ENCODE measurements at regions not wholly inside any gene's neighbourhood (a gene's known extent, or its start where the extent isn't known, plus 50 kb on each side); places are given as distances from the start of the nearest gene placed in this dataset.

DNA sequence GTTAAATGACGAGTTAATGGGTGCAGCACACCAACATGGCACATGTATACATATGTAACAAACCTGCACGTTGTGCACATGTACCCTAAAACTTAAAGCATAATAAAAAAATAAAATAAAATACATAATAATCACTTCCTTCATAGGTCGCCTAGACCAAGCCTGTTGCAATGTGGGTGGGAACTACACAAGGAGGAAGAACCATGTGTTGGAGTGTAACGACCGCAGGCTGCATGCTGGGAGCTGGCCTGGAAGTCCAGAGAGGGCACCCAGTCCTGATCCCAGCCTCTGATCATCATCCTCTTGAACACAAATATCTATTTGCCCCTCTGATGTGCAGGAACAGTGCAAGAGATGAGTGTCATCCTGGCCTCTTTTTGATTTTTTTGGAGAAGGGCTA lies 224.7 kb upstream of the ASIC2 start:
- dilution Hi-C loops (cut with MboI; ENCODE audit: extremely low pct_ligation_motif_present, low sequenced_read_pairs) (no loop called here), intact Hi-C loops (cut with micrococcal nuclease) (no loop called here)
- CTCF ChIA-PET, result no interaction called here
- POLR2A ChIA-PET, result no interaction called here
- Histone ChIP-seq H3K4me1 (ENCODE audit: control insufficient read depth, extremely low read depth, insufficient read depth, low read length) (no peaks in the 10 kb centered on the region), H3K36me3 (ENCODE audit: control insufficient read depth in 2 of 2, extremely low read depth in 1 of 2, insufficient read depth in 2 of 2, low read length in 2 of 2) (no peaks in the 10 kb centered on the region), H3K9me1 (replicated peaks; ENCODE audit: control insufficient read depth, extremely low read depth, insufficient read depth, low read length) (no peaks in the 10 kb centered on the region), H3K27ac (ENCODE audit: insufficient read depth, low read depth, low read length) (no peak overlapping the region), H3K4me2 (ENCODE audit: insufficient read depth, low read length) (no peak overlapping the region), H3K9ac (replicated peaks; ENCODE audit: extremely low read depth, insufficient read depth, low read length) (no peak overlapping the region), H3K79me2 (ENCODE audit: control insufficient read depth, insufficient read depth, low read length) (no peaks in the 10 kb centered on the region), H3K4me3 (replicated peaks in 1 of 3; ENCODE audit: insufficient read depth in 1 of 3, low read depth in 1 of 3, low read length in 3 of 3) (no peak overlapping the region), H3K9me3 (replicated peaks; ENCODE audit: control insufficient read depth, insufficient read depth, low read length) (no peaks in the 10 kb centered on the region), H2AFZ (ENCODE audit: low read depth, low read length) (no peak overlapping the region), H4K20me1 (replicated peaks; ENCODE audit: control insufficient read depth, extremely low read depth, insufficient read depth, low read length) (no peaks in the 10 kb centered on the region), H3K27me3 (ENCODE audit: control insufficient read depth in 2 of 2, insufficient read depth in 2 of 2, low read length in 2 of 2) (no peaks in the 10 kb centered on the region)
- DNase-seq (ENCODE audit: low read depth, low spot score) (no peak), FAIRE-seq (no peak)
- TF ChIP-seq EZH2 (IDR thresholded peaks at IDR 0.05; ENCODE audit: borderline replicate concordance, low read depth, low read length, severe bottlenecking) (no peak), POLR2A (IDR thresholded peaks at IDR 0.05; ENCODE audit: low read depth, low read length) (no peak), JUN (IDR thresholded peaks at IDR 0.05; ENCODE audit: borderline replicate concordance, insufficient read depth, insufficient read length, low read depth) (no peak), FOS (IDR thresholded peaks at IDR 0.05; ENCODE audit: borderline replicate concordance, insufficient read depth, low read length) (no peak)
- TF ChIP-seq, protein P1, sequence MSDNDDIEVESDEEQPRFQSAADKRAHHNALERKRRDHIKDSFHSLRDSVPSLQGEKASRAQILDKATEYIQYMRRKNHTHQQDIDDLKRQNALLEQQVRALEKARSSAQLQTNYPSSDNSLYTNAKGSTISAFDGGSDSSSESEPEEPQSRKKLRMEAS (IDR thresholded peaks at IDR 0.05; ENCODE audit: insufficient read depth, insufficient read length), result no peak
- BruUV-seq (replicated peaks), result no TSS peak

DNA sequence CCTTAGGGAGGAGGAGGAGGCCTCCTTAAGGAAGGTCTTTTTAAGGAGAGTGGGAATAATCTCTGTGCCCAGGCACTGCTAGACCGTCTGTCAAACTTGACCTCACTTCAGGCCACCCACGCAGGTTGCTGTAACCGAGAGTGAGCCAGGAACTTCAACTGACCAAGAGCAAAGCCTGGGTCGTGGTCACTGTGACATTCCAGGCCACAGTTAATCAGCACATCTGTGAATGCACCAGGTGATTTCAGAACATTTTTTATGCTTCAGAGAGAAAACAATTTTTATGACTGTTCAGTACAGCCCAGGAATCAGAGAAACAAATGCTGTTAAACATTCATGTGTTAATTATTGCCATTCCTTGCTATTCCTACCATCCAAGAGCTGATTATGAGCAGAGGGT lies 226.6 kb upstream of the ASIC2 start:
- no peak overlapping the region for H3K4me3 ChIP-seq (replicated peaks in 1 of 3; ENCODE audit: insufficient read depth in 1 of 3, low read depth in 1 of 3, low read length in 3 of 3)
- H3K27me3 ChIP-seq (ENCODE audit: control insufficient read depth in 2 of 2, insufficient read depth in 2 of 2, low read length in 2 of 2), result no peaks in the 10 kb centered on the region
- no TSS peak for BruUV-seq (replicated peaks)
- H2AFZ ChIP-seq (ENCODE audit: low read depth, low read length), result no peak overlapping the region
- intact Hi-C loops (cut with micrococcal nuclease) (loop anchor here (1.0 to 5.0 kb wide), 5 partner anchors 35 to 482 kb away; no protein-coding TSS in a partner anchor), dilution Hi-C loops (cut with MboI; ENCODE audit: extremely low pct_ligation_motif_present, low sequenced_read_pairs) (no loop called here)
- H3K9me1 ChIP-seq (replicated peaks; ENCODE audit: control insufficient read depth, extremely low read depth, insufficient read depth, low read length), result no peaks in the 10 kb centered on the region
- no peak overlapping the region for H3K9ac ChIP-seq (replicated peaks; ENCODE audit: extremely low read depth, insufficient read depth, low read length)
- H3K4me2 ChIP-seq (ENCODE audit: insufficient read depth, low read length), result no peak overlapping the region
- no peaks in the 10 kb centered on the region for H4K20me1 ChIP-seq (replicated peaks; ENCODE audit: control insufficient read depth, extremely low read depth, insufficient read depth, low read length)
- no peak overlapping the region for H3K27ac ChIP-seq (ENCODE audit: insufficient read depth, low read depth, low read length)
- TF ChIP-seq POLR2A (IDR thresholded peaks at IDR 0.05; ENCODE audit: low read depth, low read length) (no peak), POLR2AphosphoS5 (IDR thresholded peaks at IDR 0.05; ENCODE audit: insufficient read depth, low read depth, low read length) (no peak), JUN (IDR thresholded peaks at IDR 0.05; ENCODE audit: borderline replicate concordance, insufficient read depth, insufficient read length, low read depth) (no peak), EZH2 (IDR thresholded peaks at IDR 0.05; ENCODE audit: borderline replicate concordance, low read depth, low read length, severe bottlenecking) (no peak), MYC (IDR thresholded peaks at IDR 0.05; ENCODE audit: low read depth, low read length) (no peak), FOS (IDR thresholded peaks at IDR 0.05; ENCODE audit: borderline replicate concordance, insufficient read depth, low read length) (no peak), GATA2 (IDR thresholded peaks at IDR 0.05; ENCODE audit: insufficient read depth, insufficient read length, low read depth, low read length) (no peak)
- TF ChIP-seq, protein P1 (IDR thresholded peaks at IDR 0.05; ENCODE audit: insufficient read depth, insufficient read length), result no peak
- TF ChIP-seq, protein P2, sequence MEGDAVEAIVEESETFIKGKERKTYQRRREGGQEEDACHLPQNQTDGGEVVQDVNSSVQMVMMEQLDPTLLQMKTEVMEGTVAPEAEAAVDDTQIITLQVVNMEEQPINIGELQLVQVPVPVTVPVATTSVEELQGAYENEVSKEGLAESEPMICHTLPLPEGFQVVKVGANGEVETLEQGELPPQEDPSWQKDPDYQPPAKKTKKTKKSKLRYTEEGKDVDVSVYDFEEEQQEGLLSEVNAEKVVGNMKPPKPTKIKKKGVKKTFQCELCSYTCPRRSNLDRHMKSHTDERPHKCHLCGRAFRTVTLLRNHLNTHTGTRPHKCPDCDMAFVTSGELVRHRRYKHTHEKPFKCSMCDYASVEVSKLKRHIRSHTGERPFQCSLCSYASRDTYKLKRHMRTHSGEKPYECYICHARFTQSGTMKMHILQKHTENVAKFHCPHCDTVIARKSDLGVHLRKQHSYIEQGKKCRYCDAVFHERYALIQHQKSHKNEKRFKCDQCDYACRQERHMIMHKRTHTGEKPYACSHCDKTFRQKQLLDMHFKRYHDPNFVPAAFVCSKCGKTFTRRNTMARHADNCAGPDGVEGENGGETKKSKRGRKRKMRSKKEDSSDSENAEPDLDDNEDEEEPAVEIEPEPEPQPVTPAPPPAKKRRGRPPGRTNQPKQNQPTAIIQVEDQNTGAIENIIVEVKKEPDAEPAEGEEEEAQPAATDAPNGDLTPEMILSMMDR (IDR thresholded peaks at IDR 0.05; ENCODE audit: extremely low read depth in 1 of 2, insufficient read depth in 1 of 2, low read depth in 1 of 2, low read length in 2 of 2), result no peak
- ChIA-PET CTCF (no interaction called here), POLR2A (no interaction called here)
- DNase-seq (ENCODE audit: low read depth, low spot score), result no peak
- no peak for FAIRE-seq
- no peaks in the 10 kb centered on the region for H3K36me3 ChIP-seq (ENCODE audit: control insufficient read depth in 2 of 2, extremely low read depth in 1 of 2, insufficient read depth in 2 of 2, low read length in 2 of 2)
- no peaks in the 10 kb centered on the region for H3K79me2 ChIP-seq (ENCODE audit: control insufficient read depth, insufficient read depth, low read length)
- H3K9me3 ChIP-seq (replicated peaks; ENCODE audit: control insufficient read depth, insufficient read depth, low read length), result no peaks in the 10 kb centered on the region
- no peaks in the 10 kb centered on the region for H3K4me1 ChIP-seq (ENCODE audit: control insufficient read depth, extremely low read depth, insufficient read depth, low read length)

Data from endothelial cell of umbilical vein (primary cell).